Lung (tissue), 11 donors: ENCODE measurements at regions not wholly inside any gene's neighbourhood (a gene's known extent, or its start where the extent isn't known, plus 50 kb on each side); places are given as distances from the start of the nearest gene placed in this dataset.

Experiments used
- ATAC-seq: fragments of 200-7000 bp; cut with Tn5 transposase; one replicate; pipeline ENCODE4 v1.9.1; 2020; ENCODE audit warnings: moderate number of reproducible peaks; ENCODE audit not compliant: insufficient read depth, low FRiP score
- DNase-seq, 3 donors: peaks; one replicate each; pipeline ENCODE4 v3.0.0-alpha.2; 2013 to 2017
- H3K27ac ChIP-seq, 2 donors: one replicate each; pipeline ENCODE4 v1.5.1; 2013; ENCODE audit warnings: mild to moderate bottlenecking in 2 of 2, moderate library complexity in 2 of 2, control low read depth in 1 of 2, inconsistent platforms in 1 of 2, low read depth in 1 of 2, low read length in 1 of 2
- H3K27me3 ChIP-seq, 3 donors: one replicate each; pipeline ENCODE4 v1.5.1; 2013; ENCODE audit warnings: low read length in 2 of 3; ENCODE audit not compliant: control insufficient read depth in 3 of 3, insufficient read depth in 3 of 3
- H3K36me3 ChIP-seq, 4 donors: one replicate each; pipeline ENCODE4 v1.5.1; 2013; ENCODE audit warnings: low read length in 4 of 4, mild to moderate bottlenecking in 1 of 4, moderate library complexity in 1 of 4; ENCODE audit not compliant: control insufficient read depth in 4 of 4, insufficient read depth in 4 of 4
- H3K4me1 ChIP-seq, 5 donors: one replicate each; pipeline ENCODE4 v1.5.1; 2013; ENCODE audit warnings: low read length in 5 of 5, mild to moderate bottlenecking in 2 of 5, moderate library complexity in 1 of 5; ENCODE audit not compliant: control insufficient read depth in 5 of 5, insufficient read depth in 5 of 5
- H3K4me3 ChIP-seq: one replicate; pipeline ENCODE4 v1.5.1; 2013; ENCODE audit warnings: mild to moderate bottlenecking, control low read depth, moderate library complexity
- H3K9ac ChIP-seq, 2 donors: one replicate each; pipeline ENCODE4 v1.5.1; 2013; ENCODE audit warnings: low read length in 2 of 2, control low read depth in 1 of 2; ENCODE audit not compliant: insufficient read depth in 1 of 2
- H3K9me3 ChIP-seq, 4 donors: one replicate each; pipeline ENCODE4 v1.5.1; 2013; ENCODE audit warnings: low read length in 3 of 4, mild to moderate bottlenecking in 1 of 4, moderate library complexity in 1 of 4; ENCODE audit not compliant: control insufficient read depth in 4 of 4, insufficient read depth in 3 of 4
- CTCF ChIP-seq: IDR thresholded peaks from 2 replicates; pipeline ENCODE4 v1.5.1; 2012; ENCODE audit warnings: mild to moderate bottlenecking; ENCODE audit errors: control extremely low read depth, extremely low read depth
- WGBS, 2 donors: extraction: QIAGEN DNeasy Blood & Tissue Kit; methylation state at CpG; one replicate each; pipeline ENCODE4 v1.1.7; 2013; 5-methylcytosine and 5-hydroxymethylcytosine counted together
- donor health status: control.
- donor health status: control.
- donor health status: Bipolar disorder and iron deficiency.
- donor health status: healthy.
- donor health status: DM: yes; HTN: yes; CAD: no.

- Histone ChIP-seq H3K9me3 (no peaks in the 10 kb centered on the region), H3K27me3 (no peaks in the 10 kb centered on the region), H3K4me1 (no peaks in the 10 kb centered on the region), H3K36me3 (no peaks in the 10 kb centered on the region), H3K9ac (no peak overlapping the region), H3K4me3 (no peak overlapping the region), H3K27ac (no peak overlapping the region)
- no peak for ATAC-seq
- DNase-seq, result no peak
- 90 to 91% methylated on average over 3 of the region's 3 CpGs for WGBS, 2 donors
- TF ChIP-seq CTCF, result no peak
Observed at GRCh38 chr3:166734734-166735133, 645.4 kb downstream of the ZBBX start.

- Histone ChIP-seq H3K27me3 (no peaks in the 10 kb centered on the region), H3K4me3 (no peak overlapping the region), H3K27ac (no peak overlapping the region), H3K36me3 (no peaks in the 10 kb centered on the region), H3K9ac (no peak overlapping the region), H3K4me1 (no peaks in the 10 kb centered on the region), H3K9me3 (no peaks in the 10 kb centered on the region)
- no peak for ATAC-seq
- DNase-seq, result no peak
- TF ChIP-seq CTCF, result no peak
- 81 to 93% methylated on average over 1 of the region's 1 CpG for WGBS, 2 donors
Observed at GRCh38 chr3:166731701-166732100, 648.4 kb downstream of the ZBBX start.

DNA sequence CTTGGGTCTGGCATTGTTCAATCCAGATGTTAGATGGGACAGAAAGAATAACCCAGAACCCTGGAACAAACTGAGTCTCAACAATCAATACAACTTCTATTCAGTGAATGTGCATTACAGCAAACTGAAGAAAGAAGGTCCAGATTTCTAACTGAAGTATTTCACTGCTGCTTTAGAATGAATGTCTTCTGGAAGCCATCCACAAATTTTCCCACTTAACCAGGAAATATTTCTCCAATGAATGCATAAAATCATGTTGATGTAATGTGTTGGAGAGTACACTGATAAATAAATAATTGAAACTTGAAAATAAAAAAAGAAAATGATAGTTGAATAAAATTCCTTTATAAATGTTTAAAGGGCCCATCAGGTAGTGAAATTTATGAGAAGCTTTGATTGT, 658.6 kb downstream of the ZBBX start:
- ATAC-seq (no peak), DNase-seq (no peak)
- H3K4me1 ChIP-seq, result no peaks in the 10 kb centered on the region
- no peaks in the 10 kb centered on the region for H3K27me3 ChIP-seq
- TF ChIP-seq CTCF, result no peak
- no peaks in the 10 kb centered on the region for H3K36me3 ChIP-seq
- no peak overlapping the region for H3K4me3 ChIP-seq
- H3K9ac ChIP-seq, result no peak overlapping the region
- H3K9me3 ChIP-seq, result peaks cover 0 to 4% (median 0%) of the 10 kb centered on the region in 4 donors
- no peak overlapping the region for H3K27ac ChIP-seq

- ATAC-seq, result no peak
- H3K9me3 ChIP-seq, result no peaks in the 10 kb centered on the region
- WGBS, 2 donors, result 53 to 71% methylated on average over 4 of the region's 4 CpGs
Observed at GRCh38 chr3:166714206-166714605, 665.9 kb downstream of the ZBBX start.

More at GRCh38 chr3:166714206-166714605, 665.9 kb downstream of the ZBBX start:
- no peak overlapping the region for H3K9ac ChIP-seq
- no peak for TF ChIP-seq CTCF
- no peaks in the 10 kb centered on the region for H3K4me1 ChIP-seq
- no peaks in the 10 kb centered on the region for H3K36me3 ChIP-seq
- no peak for DNase-seq
- no peak overlapping the region for H3K27ac ChIP-seq
- H3K27me3 ChIP-seq, result no peaks in the 10 kb centered on the region
- H3K4me3 ChIP-seq, result no peak overlapping the region
